Prostate gland (tissue), 2 donors: ENCODE measurements at regions not wholly inside any gene's neighbourhood (a gene's known extent, or its start where the extent isn't known, plus 50 kb on each side); places are given as distances from the start of the nearest gene placed in this dataset.

Experiments
- DNase-seq: peaks from one replicate; pipeline ENCODE4 v3.0.0-alpha.2; 2019; ENCODE audit warnings: low spot score
- H3K27ac ChIP-seq, 2 donors: fragments of 200-600 bp; sonication (generic); 2 replicates each; pipeline ENCODE4 v1.5.1; 2017 to 2019
- H3K27me3 ChIP-seq: fragments of 200-600 bp; sonication (generic); replicated peaks from 2 replicates; pipeline ENCODE4 v1.5.1; 2019; ENCODE audit not compliant: insufficient read depth
- H3K36me3 ChIP-seq, 2 donors: fragments of 200-600 bp; sonication (generic); 1 replicate in 1 of 2; 2 replicates in 1 of 2; pipeline versions ENCODE4 v1.5.1 to v1.8.1; 2017 to 2019
- H3K4me1 ChIP-seq: fragments of 200-600 bp; sonication (generic); replicated peaks from 2 replicates; pipeline ENCODE4 v1.5.1; 2019
- H3K4me3 ChIP-seq, 2 donors: fragments of 200-600 bp; sonication (generic); 2 replicates each; pipeline ENCODE4 v1.5.1; 2017 to 2019
- H3K9me3 ChIP-seq: fragments of 200-600 bp; sonication (generic); 2 replicates; pipeline ENCODE4 v1.5.1; 2017
- POLR2A ChIP-seq: fragments of 450-650 bp; IDR thresholded peaks from one replicate; pipeline ENCODE4 v1.6.1; 2016; ENCODE audit warnings: antibody characterized with exemption, mild to moderate bottlenecking
- POLR2AphosphoS5 ChIP-seq: sonication (generic); formaldehyde crosslinking; IDR thresholded peaks from one replicate; pipeline ENCODE4 v1.6.1; 2017; ENCODE audit warnings: antibody characterized with exemption
- WGBS: methylation state at CpG from one replicate; pipeline ENCODE4 v1.1.5; 2018; 5-methylcytosine and 5-hydroxymethylcytosine counted together
- intact Hi-C: fragments of 100-400 bp; cut with DNase I; formaldehyde crosslinking; loops from one replicate; pipeline ENCODE4 v1.14.2; 2022
- TF ChIP-seq, protein P1 (sequence below), 4 experiments: fragments of 200-600 bp in 2 of 4; fragments of 450-650 bp in 2 of 4; sonication (generic) in 2 of 4; IDR thresholded peaks; 1 replicate in 3 of 4; 2 replicates in 1 of 4; pipeline ENCODE4 v1.5.1; 2016 to 2019; ENCODE audit warnings: antibody characterized with exemption in 4 of 4, mild to moderate bottlenecking in 2 of 4, moderate library complexity in 2 of 4

GRCh38 chr10:3455385-3456334, 283.1 kb upstream of the PITRM1 start:
- H3K4me1 ChIP-seq, result no peaks in the 10 kb centered on the region
- no peak for DNase-seq
- TF ChIP-seq POLR2A (no peak), POLR2AphosphoS5 (no peak)
- TF ChIP-seq, protein P1, sequence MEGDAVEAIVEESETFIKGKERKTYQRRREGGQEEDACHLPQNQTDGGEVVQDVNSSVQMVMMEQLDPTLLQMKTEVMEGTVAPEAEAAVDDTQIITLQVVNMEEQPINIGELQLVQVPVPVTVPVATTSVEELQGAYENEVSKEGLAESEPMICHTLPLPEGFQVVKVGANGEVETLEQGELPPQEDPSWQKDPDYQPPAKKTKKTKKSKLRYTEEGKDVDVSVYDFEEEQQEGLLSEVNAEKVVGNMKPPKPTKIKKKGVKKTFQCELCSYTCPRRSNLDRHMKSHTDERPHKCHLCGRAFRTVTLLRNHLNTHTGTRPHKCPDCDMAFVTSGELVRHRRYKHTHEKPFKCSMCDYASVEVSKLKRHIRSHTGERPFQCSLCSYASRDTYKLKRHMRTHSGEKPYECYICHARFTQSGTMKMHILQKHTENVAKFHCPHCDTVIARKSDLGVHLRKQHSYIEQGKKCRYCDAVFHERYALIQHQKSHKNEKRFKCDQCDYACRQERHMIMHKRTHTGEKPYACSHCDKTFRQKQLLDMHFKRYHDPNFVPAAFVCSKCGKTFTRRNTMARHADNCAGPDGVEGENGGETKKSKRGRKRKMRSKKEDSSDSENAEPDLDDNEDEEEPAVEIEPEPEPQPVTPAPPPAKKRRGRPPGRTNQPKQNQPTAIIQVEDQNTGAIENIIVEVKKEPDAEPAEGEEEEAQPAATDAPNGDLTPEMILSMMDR (IDR thresholded peaks at IDR 0.05), result no peak
- 91% methylated on average over 13 of the region's 13 CpGs for whole genome bisulfite sequencing
- H3K9me3 ChIP-seq, result no peaks in the 10 kb centered on the region
- no peaks in the 10 kb centered on the region for H3K36me3 ChIP-seq
- no peaks in the 10 kb centered on the region for H3K27me3 ChIP-seq
- no peak overlapping the region for H3K4me3 ChIP-seq
- intact Hi-C loops, result no loop called here
- no peak overlapping the region for H3K27ac ChIP-seq

DNA sequence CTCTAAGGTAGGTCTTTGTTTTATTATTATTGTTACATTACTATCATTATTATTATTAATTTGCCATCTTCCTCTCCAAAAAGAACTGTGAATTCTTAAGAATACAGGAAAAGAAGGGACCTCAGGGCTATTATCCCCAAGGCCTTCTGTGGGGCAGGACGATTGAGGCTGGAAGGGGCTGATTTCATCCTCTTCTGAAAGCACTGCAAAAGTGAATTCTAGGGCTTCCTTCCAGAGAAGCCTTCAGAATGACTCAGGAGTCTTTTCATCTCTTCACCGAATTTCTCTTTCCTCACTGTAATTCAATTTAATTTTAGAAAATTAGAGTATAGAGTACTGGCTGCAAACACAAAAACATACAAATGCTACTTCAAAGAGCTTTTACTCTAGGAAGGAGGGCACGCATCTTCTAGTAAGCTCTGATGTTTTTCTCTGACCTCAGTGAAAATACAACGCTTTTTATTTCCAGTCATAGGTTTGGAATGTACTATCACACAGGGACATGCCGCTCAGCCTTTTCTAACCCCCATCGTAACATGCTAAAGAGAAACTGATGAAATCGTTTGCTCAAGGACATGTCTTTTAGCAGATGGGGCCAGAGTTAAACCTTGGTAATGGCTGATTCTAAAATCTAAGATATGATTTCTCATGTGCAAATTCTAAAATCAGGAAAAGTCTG, 280.2 kb upstream of the PITRM1 start:
- no peak overlapping the region for H3K4me3 ChIP-seq
- TF ChIP-seq, protein P1 (IDR thresholded peaks at IDR 0.05), result no peak
- peak; percentile 20 for TF ChIP-seq POLR2AphosphoS5
- no peaks in the 10 kb centered on the region for H3K4me1 ChIP-seq
- H3K27me3 ChIP-seq, result no peaks in the 10 kb centered on the region
- intact Hi-C loops, result no loop called here
- no peaks in the 10 kb centered on the region for H3K36me3 ChIP-seq
- WGBS, result 42% methylated on average over 7 of the region's 7 CpGs
- no peaks in the 10 kb centered on the region for H3K9me3 ChIP-seq
- DNase-seq, result no peak
- H3K27ac ChIP-seq, result no peak overlapping the region

GRCh38 chr10:3452173-3452626, 279.6 kb upstream of the PITRM1 start:
- Histone ChIP-seq H3K27me3 (no peaks in the 10 kb centered on the region), H3K4me1 (no peaks in the 10 kb centered on the region), H3K4me3 (no peak overlapping the region), H3K27ac (peak overlapping the region in 1 of 2 donors; percentile 24), H3K9me3 (no peaks in the 10 kb centered on the region), H3K36me3 (no peaks in the 10 kb centered on the region)
- no peak for DNase-seq
- WGBS, result 40% methylated on average over 5 of the region's 5 CpGs
- TF ChIP-seq, protein P1 (IDR thresholded peaks at IDR 0.05), result peak in 2 of 4 experiments; percentile 21 to 26
- TF ChIP-seq POLR2AphosphoS5 (no peak), POLR2A (no peak)
- intact Hi-C loops, result no loop called here

DNA sequence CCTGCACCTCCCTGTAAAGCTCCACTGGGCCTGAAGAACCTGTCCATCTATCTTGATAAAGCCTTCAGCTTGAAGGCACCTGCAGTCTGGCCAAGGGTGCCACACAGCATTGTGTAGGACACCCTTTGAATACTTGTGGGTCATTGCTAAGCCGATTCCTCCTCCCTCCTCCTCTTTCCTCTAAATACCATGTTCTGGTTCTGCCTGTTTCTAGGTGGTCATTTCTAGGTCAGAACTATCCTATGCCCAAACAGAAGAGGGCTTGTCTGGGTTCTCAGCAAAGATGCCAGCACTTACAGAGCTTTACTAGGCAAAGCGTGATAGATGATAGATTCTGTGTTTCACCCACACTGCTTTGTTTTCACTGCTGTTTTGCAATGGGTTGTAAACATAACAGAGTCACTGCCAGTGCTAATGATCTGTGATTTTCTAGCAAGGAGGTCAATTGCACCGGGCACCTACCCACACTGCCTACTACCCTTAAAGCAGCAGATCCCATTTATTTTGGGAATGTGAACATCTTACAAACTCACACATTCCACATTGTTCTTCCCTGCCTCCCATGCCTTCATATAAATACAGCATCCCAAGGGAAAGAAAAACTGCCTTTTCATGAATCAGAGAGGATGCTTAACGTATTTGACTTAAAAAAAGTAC, 279.1 kb upstream of the PITRM1 start:
- H3K27ac ChIP-seq, result peak overlapping the region in 1 of 2 donors; percentile 24
- WGBS, result 64% methylated on average over 4 of the region's 4 CpGs

More for the DNA sequence above, 279.1 kb upstream of the PITRM1 start:
- Histone ChIP-seq H3K4me1 (no peaks in the 10 kb centered on the region), H3K27me3 (no peaks in the 10 kb centered on the region), H3K4me3 (no peak overlapping the region), H3K9me3 (no peaks in the 10 kb centered on the region), H3K36me3 (no peaks in the 10 kb centered on the region)
- intact Hi-C loops, result no loop called here
- no peak for TF ChIP-seq POLR2A
- TF ChIP-seq, protein P1 (IDR thresholded peaks at IDR 0.05), result no peak
- no peak for TF ChIP-seq POLR2AphosphoS5
- no peak for DNase-seq
